Parathyroid adenoma (tissue), 2 donors: ENCODE measurements at regions not wholly inside any gene's neighbourhood (a gene's known extent, or its start where the extent isn't known, plus 50 kb on each side); places are given as distances from the start of the nearest gene placed in this dataset.

Experiments used
- H2AFZ ChIP-seq: fragments of 300-600 bp; sonication (generic); one replicate; pipeline ENCODE4 v1.7.0; 2017; ENCODE audit warnings: antibody characterized with exemption, mild to moderate bottlenecking
- H3K27ac ChIP-seq: fragments of 300-600 bp; sonication (generic); one replicate; pipeline ENCODE4 v1.7.0; 2017
- H3K27me3 ChIP-seq: fragments of 300-600 bp; sonication (generic); one replicate; pipeline ENCODE4 v1.7.0; 2017; ENCODE audit warnings: low read length; ENCODE audit not compliant: control insufficient read depth, insufficient read depth
- H3K36me3 ChIP-seq: fragments of 300-600 bp; sonication (generic); one replicate; pipeline ENCODE4 v1.7.0; 2017; ENCODE audit warnings: low read length; ENCODE audit not compliant: control insufficient read depth, insufficient read depth
- H3K4me1 ChIP-seq: fragments of 300-600 bp; sonication (generic); one replicate; pipeline ENCODE4 v1.7.0; 2017; ENCODE audit warnings: control low read depth
- H3K4me2 ChIP-seq: fragments of 300-600 bp; sonication (generic); one replicate; pipeline ENCODE4 v1.7.0; 2017; ENCODE audit warnings: low read length
- H3K4me3 ChIP-seq: fragments of 300-600 bp; sonication (generic); one replicate; pipeline ENCODE4 v1.7.0; 2017; ENCODE audit warnings: low read depth, low read length
- H3K79me2 ChIP-seq: fragments of 300-600 bp; sonication (generic); one replicate; pipeline ENCODE4 v1.7.0; 2017; ENCODE audit warnings: control low read depth
- H3K9ac ChIP-seq: fragments of 300-600 bp; sonication (generic); one replicate; pipeline ENCODE4 v1.7.0; 2017; ENCODE audit warnings: mild to moderate bottlenecking
- H3K9me3 ChIP-seq: fragments of 300-600 bp; sonication (generic); one replicate; pipeline ENCODE4 v1.7.0; 2017; ENCODE audit warnings: low read length; ENCODE audit not compliant: control insufficient read depth
- TF ChIP-seq, protein P1 (sequence below): fragments of 300-600 bp; sonication (generic); IDR thresholded peaks from one replicate; pipeline ENCODE4 v1.7.0; 2017; ENCODE audit warnings: antibody characterized with exemption, mild to moderate bottlenecking
- donor health status: primary hyperparathyroidism.

DNA sequence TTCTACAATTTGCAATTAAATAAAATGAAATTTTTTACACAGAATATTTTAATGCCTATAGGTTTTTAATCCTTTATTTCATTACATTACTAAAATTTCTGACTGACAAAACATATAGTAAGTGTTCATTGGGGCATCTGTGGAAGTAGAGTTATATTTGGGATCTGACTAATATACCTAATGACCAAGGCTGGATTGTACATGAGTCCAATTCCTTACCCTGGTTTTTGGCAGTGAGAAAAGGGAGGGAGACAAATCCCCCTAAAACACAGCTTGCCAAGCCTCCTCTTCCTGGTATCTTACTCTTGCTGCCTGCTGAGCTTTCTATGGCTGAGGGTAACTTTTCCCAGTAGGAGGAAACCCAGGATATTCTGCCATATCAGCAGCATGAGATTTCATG lies 149.4 kb upstream of the CDH20 start:
- H2AFZ ChIP-seq, result no peak overlapping the region
- TF ChIP-seq, protein P1, sequence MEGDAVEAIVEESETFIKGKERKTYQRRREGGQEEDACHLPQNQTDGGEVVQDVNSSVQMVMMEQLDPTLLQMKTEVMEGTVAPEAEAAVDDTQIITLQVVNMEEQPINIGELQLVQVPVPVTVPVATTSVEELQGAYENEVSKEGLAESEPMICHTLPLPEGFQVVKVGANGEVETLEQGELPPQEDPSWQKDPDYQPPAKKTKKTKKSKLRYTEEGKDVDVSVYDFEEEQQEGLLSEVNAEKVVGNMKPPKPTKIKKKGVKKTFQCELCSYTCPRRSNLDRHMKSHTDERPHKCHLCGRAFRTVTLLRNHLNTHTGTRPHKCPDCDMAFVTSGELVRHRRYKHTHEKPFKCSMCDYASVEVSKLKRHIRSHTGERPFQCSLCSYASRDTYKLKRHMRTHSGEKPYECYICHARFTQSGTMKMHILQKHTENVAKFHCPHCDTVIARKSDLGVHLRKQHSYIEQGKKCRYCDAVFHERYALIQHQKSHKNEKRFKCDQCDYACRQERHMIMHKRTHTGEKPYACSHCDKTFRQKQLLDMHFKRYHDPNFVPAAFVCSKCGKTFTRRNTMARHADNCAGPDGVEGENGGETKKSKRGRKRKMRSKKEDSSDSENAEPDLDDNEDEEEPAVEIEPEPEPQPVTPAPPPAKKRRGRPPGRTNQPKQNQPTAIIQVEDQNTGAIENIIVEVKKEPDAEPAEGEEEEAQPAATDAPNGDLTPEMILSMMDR, result no peak
- H3K79me2 ChIP-seq, result no peaks in the 10 kb centered on the region
- no peaks in the 10 kb centered on the region for H3K36me3 ChIP-seq
- H3K4me3 ChIP-seq, result no peak overlapping the region
- no peaks in the 10 kb centered on the region for H3K27me3 ChIP-seq
- H3K9me3 ChIP-seq, result no peaks in the 10 kb centered on the region
- no peak overlapping the region for H3K9ac ChIP-seq
- no peak overlapping the region for H3K27ac ChIP-seq
- H3K4me2 ChIP-seq, result no peak overlapping the region
- H3K4me1 ChIP-seq, result no peaks in the 10 kb centered on the region

DNA sequence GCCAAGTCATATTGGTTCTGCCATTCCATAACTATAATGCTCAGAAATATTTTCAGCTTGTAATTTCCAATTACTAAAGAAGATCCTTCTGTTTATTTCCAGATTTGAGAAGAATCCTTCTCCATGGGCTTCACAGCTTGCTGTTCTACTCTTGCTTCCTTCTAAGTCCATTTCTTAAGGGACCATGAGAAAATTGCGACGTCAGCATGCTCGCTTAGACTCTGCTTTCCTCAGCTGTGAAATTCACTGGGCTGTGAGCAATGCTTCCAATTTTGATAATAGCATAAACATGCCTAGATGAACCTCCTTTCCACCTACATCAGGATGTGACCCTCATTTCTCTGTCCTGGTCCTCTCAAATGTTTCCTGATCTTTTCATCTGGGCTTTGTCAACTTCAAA lies 145.3 kb upstream of the CDH20 start:
- no peak overlapping the region for H3K4me3 ChIP-seq
- TF ChIP-seq, protein P1, result no peak

DNA sequence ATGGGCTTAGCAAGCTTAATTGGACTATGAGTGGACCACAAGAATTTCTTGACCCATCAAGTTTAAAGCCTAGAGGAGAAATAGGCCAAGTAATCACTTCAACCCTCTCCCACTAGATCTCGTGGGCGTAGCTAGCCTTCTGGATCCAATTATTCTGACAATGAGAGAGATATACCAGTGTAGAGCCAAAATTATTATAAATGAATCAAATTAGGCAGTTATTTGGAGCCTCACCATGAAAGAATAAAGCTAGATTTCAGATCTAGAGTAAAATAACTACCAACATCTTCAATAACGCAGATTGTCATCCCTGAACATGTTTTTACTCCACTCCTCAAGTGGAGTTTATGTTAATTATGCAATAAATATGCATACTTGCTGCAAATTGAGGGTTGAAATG lies 143.9 kb upstream of the CDH20 start:
- TF ChIP-seq, protein P1, result no peak
- H3K4me3 ChIP-seq, result no peak overlapping the region
- no peaks in the 10 kb centered on the region for H3K36me3 ChIP-seq
- H3K27me3 ChIP-seq, result no peaks in the 10 kb centered on the region
- no peak overlapping the region for H2AFZ ChIP-seq
- no peaks in the 10 kb centered on the region for H3K4me1 ChIP-seq
- no peaks in the 10 kb centered on the region for H3K9me3 ChIP-seq
- no peak overlapping the region for H3K27ac ChIP-seq
- no peak overlapping the region for H3K4me2 ChIP-seq
- no peak overlapping the region for H3K9ac ChIP-seq
- no peaks in the 10 kb centered on the region for H3K79me2 ChIP-seq

More for the DNA sequence above, 145.3 kb upstream of the CDH20 start:
- Histone ChIP-seq H3K9me3 (no peaks in the 10 kb centered on the region), H2AFZ (no peak overlapping the region), H3K4me2 (no peak overlapping the region), H3K27ac (no peak overlapping the region), H3K27me3 (no peaks in the 10 kb centered on the region), H3K9ac (no peak overlapping the region), H3K4me1 (no peaks in the 10 kb centered on the region), H3K36me3 (no peaks in the 10 kb centered on the region), H3K79me2 (no peaks in the 10 kb centered on the region)

DNA sequence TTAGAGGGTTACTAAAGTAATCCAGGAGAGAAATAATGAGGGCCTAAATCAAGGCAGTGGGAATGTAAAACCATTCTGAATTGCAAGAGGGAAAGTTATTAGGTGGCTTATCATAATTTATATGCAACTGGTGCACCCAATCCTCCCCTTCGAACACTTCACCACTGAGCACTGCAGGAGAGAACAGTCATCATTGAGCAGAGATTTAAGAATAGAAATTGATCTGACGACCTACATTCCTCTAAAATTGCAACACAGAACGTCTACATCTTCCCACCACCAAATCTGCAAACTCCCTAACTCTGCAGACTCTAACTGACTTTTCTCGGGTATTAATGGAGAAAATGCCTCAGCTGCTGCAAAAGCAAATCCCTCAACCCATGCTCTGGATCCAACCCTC lies 138.5 kb upstream of the CDH20 start:
- H3K79me2 ChIP-seq, result no peaks in the 10 kb centered on the region
- H3K4me2 ChIP-seq, result no peak overlapping the region
- no peaks in the 10 kb centered on the region for H3K36me3 ChIP-seq
- no peaks in the 10 kb centered on the region for H3K9me3 ChIP-seq
- no peak overlapping the region for H3K9ac ChIP-seq
- TF ChIP-seq, protein P1, result no peak
- no peak overlapping the region for H2AFZ ChIP-seq
- H3K27me3 ChIP-seq, result no peaks in the 10 kb centered on the region
- no peaks in the 10 kb centered on the region for H3K4me1 ChIP-seq
- H3K27ac ChIP-seq, result no peak overlapping the region
- no peak overlapping the region for H3K4me3 ChIP-seq

DNA sequence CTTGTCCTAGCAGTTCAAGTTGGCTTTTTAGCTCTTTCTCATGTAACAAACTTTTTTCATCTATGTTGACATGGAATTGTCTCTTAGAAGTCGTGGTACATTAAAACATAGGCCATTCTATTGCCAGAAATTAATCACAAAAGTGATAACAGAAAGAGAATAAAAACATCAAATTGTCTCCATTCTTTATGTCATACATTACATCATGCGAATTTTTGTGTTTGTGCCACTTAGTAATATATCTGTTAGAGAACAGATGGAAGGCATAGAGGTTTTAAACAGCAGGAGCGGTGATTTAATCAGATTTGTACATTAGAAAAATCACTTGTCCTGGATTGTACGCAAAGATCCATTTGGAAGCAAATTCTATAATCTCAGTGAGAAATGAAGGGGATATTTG lies 136.5 kb upstream of the CDH20 start:
- H3K27me3 ChIP-seq, result no peaks in the 10 kb centered on the region
- TF ChIP-seq, protein P1, result no peak
- no peak overlapping the region for H3K4me3 ChIP-seq
- H3K9me3 ChIP-seq, result no peaks in the 10 kb centered on the region
- no peaks in the 10 kb centered on the region for H3K36me3 ChIP-seq
- H3K27ac ChIP-seq, result no peak overlapping the region
- H2AFZ ChIP-seq, result no peak overlapping the region
- H3K79me2 ChIP-seq, result no peaks in the 10 kb centered on the region
- no peak overlapping the region for H3K4me2 ChIP-seq
- no peaks in the 10 kb centered on the region for H3K4me1 ChIP-seq
- H3K9ac ChIP-seq, result no peak overlapping the region
